Limb (tissue), 2 donors: ENCODE measurements at regions not wholly inside any gene's neighbourhood (a gene's known extent, or its start where the extent isn't known, plus 50 kb on each side); places are given as distances from the start of the nearest gene placed in this dataset.
A peak's percentile ranks its signal among the peaks of the same experiment; 100 is the strongest.

Experiments
- DNase-seq, 2 donors: peaks; one replicate each; pipeline ENCODE4 v3.0.0-alpha.2; 2016; ENCODE audit errors: extremely low spot score in 2 of 2

- DNase-seq: no peak
Observed at GRCh38 chr2:163370169-163370886, 365.5 kb downstream of the FIGN start.

GRCh38 chr2:163369111-163369510 is 366.7 kb downstream of the FIGN start:
- no peak for DNase-seq

- DNase-seq: no peak
Observed at GRCh38 chr2:163368655-163369054, 367.2 kb downstream of the FIGN start.

GRCh38 chr2:163367825-163368582 is 367.8 kb downstream of the FIGN start:
- no peak for DNase-seq

- DNase-seq: no peak
Observed at GRCh38 chr2:163364736-163365135, 371.1 kb downstream of the FIGN start.

- DNase-seq: no peak
Observed at GRCh38 chr2:163353551-163353950, 382.3 kb downstream of the FIGN start.

GRCh38 chr2:163351966-163352365 is 383.8 kb downstream of the FIGN start:
- DNase-seq: no peak

- DNase-seq: no peak
Observed at GRCh38 chr2:163351143-163351542, 384.7 kb downstream of the FIGN start.

GRCh38 chr2:163348857-163349380 is 386.9 kb downstream of the FIGN start:
- peak in 1 of 2 donors; percentile 21 for DNase-seq

GRCh38 chr2:163347982-163348856 is 387.6 kb downstream of the FIGN start:
- peak; percentile 55 to 78 for DNase-seq

- DNase-seq: peak in 1 of 2 donors; percentile 49
Observed at GRCh38 chr2:163345795-163346573, 389.8 kb downstream of the FIGN start.

- no peak for DNase-seq
Observed at GRCh38 chr2:163343316-163343715, 392.5 kb downstream of the FIGN start.

- no peak for DNase-seq
Observed at GRCh38 chr2:163341426-163341825, 394.4 kb downstream of the FIGN start.

GRCh38 chr2:163338270-163338669 is 397.5 kb downstream of the FIGN start:
- DNase-seq: no peak

GRCh38 chr2:163324677-163325076 is 411.1 kb downstream of the FIGN start:
- DNase-seq: no peak

- DNase-seq: no peak
Observed at GRCh38 chr2:163319006-163319405, 416.8 kb downstream of the FIGN start.

GRCh38 chr2:163314712-163315111 is 421.1 kb downstream of the FIGN start:
- no peak for DNase-seq

- DNase-seq: no peak
Observed at GRCh38 chr2:163312713-163313112, 423.1 kb downstream of the FIGN start.

GRCh38 chr2:163306647-163307046 is 429.2 kb downstream of the FIGN start:
- no peak for DNase-seq

GRCh38 chr2:163302141-163302540 is 433.7 kb downstream of the FIGN start:
- DNase-seq: no peak

GRCh38 chr2:163291790-163292189 is 444.0 kb downstream of the FIGN start:
- DNase-seq: no peak
